Keratinocyte (primary cell): ENCODE measurements at regions not wholly inside any gene's neighbourhood (a gene's known extent, or its start where the extent isn't known, plus 50 kb on each side); places are given as distances from the start of the nearest gene placed in this dataset.

Experiments
- DNase-seq: peaks from one replicate; pipeline ENCODE4 v3.0.0-alpha.2; 2011; ENCODE audit warnings: low read depth, missing footprints, low spot score
- FAIRE-seq: peaks from 2 replicates; lab custom pipeline; 2011; peaks lifted over from hg19 to GRCh38; lab: Jason Lieb, UNC
- H2AFZ ChIP-seq: 2 replicates; pipeline ENCODE4 v1.6.0; 2012; ENCODE audit warnings: low read length, control low read depth, inconsistent platforms; ENCODE audit not compliant: control insufficient read depth
- H3K27ac ChIP-seq: 2 replicates; pipeline ENCODE4 v1.5.1; 2011; ENCODE audit warnings: low read length; ENCODE audit not compliant: control insufficient read depth, insufficient read depth
- H3K27me3 ChIP-seq: 3 replicates; pipeline ENCODE4 v1.6.0; 2011; ENCODE audit warnings: low read length; ENCODE audit not compliant: control insufficient read depth, insufficient read depth; ENCODE audit errors: extremely low read depth
- H3K36me3 ChIP-seq, 2 experiments: 2 replicates in 1 of 2; 3 replicates in 1 of 2; pipeline ENCODE4 v1.5.1; 2011; ENCODE audit warnings: low read length in 2 of 2, mild to moderate bottlenecking in 1 of 2; ENCODE audit not compliant: control insufficient read depth in 2 of 2, insufficient read depth in 2 of 2; ENCODE audit errors: extremely low read depth in 1 of 2
- H3K4me1 ChIP-seq: 3 replicates; pipeline ENCODE4 v1.5.1; 2011; ENCODE audit warnings: low read length; ENCODE audit not compliant: control insufficient read depth, insufficient read depth; ENCODE audit errors: extremely low read depth
- H3K4me2 ChIP-seq: 3 replicates; pipeline ENCODE4 v1.6.0; 2011; ENCODE audit warnings: low read depth, low read length; ENCODE audit not compliant: control insufficient read depth, insufficient read depth; ENCODE audit errors: extremely low read depth
- H3K4me3 ChIP-seq, 3 experiments: fragments of 200-600 bp in 1 of 3; sonication (generic) in 1 of 3; 2 replicates in 2 of 3; 3 replicates in 1 of 3; pipeline ENCODE4 v1.5.1; 2011 to 2016; ENCODE audit warnings: low read length in 3 of 3, mild to moderate bottlenecking in 3 of 3, control low read depth in 2 of 3, inconsistent platforms in 1 of 3, low read depth in 1 of 3, mixed read lengths in 1 of 3, mixed run types in 1 of 3, moderate library complexity in 1 of 3; ENCODE audit not compliant: control insufficient read depth in 2 of 3, insufficient read depth in 2 of 3; ENCODE audit errors: extremely low read depth in 1 of 3
- H3K79me2 ChIP-seq: 2 replicates; pipeline ENCODE4 v1.6.0; 2012; ENCODE audit warnings: low read length; ENCODE audit not compliant: control insufficient read depth, insufficient read depth
- H3K9ac ChIP-seq: 3 replicates; pipeline ENCODE4 v1.6.0; 2011; ENCODE audit warnings: low read length; ENCODE audit not compliant: control insufficient read depth, insufficient read depth; ENCODE audit errors: extremely low read depth
- H3K9me1 ChIP-seq: 3 replicates; pipeline ENCODE4 v1.6.0; 2011; ENCODE audit warnings: low read length; ENCODE audit not compliant: control insufficient read depth, insufficient read depth; ENCODE audit errors: extremely low read depth
- H3K9me3 ChIP-seq: 2 replicates; pipeline ENCODE4 v1.5.1; 2012; ENCODE audit warnings: low read depth, low read length; ENCODE audit not compliant: control insufficient read depth
- H4K20me1 ChIP-seq: 3 replicates; pipeline ENCODE4 v1.6.0; 2011; ENCODE audit warnings: low read length; ENCODE audit not compliant: control insufficient read depth, insufficient read depth; ENCODE audit errors: extremely low read depth
- EZH2 ChIP-seq: IDR thresholded peaks from one replicate; pipeline ENCODE4 v1.6.1; 2012; ENCODE audit warnings: inconsistent platforms, mild to moderate bottlenecking, low read length, moderate library complexity
- dilution Hi-C: fragments of 300-500 bp; cut with MboI; formaldehyde crosslinking; loops from one replicate; pipeline ENCODE4 v1.7.0; 2020; ENCODE audit warnings: low sequenced_read_pairs; ENCODE audit not compliant: extremely low pct_ligation_motif_present
- TF ChIP-seq, protein P1 (sequence below), 3 experiments: IDR thresholded peaks in 1 of 3; conservative IDR thresholded peaks in 1 of 3; optimal IDR thresholded peaks in 1 of 3; 2 replicates in 2 of 3; 3 replicates in 1 of 3; pipeline versions ENCODE3 to v1.5.1; 2011; ENCODE audit warnings: low read length in 3 of 3, mild to moderate bottlenecking in 3 of 3, moderate library complexity in 2 of 3, control low read depth in 1 of 3, inconsistent platforms in 1 of 3; ENCODE audit not compliant: insufficient read depth in 2 of 3; ENCODE audit errors: extremely low read depth in 1 of 3

DNA sequence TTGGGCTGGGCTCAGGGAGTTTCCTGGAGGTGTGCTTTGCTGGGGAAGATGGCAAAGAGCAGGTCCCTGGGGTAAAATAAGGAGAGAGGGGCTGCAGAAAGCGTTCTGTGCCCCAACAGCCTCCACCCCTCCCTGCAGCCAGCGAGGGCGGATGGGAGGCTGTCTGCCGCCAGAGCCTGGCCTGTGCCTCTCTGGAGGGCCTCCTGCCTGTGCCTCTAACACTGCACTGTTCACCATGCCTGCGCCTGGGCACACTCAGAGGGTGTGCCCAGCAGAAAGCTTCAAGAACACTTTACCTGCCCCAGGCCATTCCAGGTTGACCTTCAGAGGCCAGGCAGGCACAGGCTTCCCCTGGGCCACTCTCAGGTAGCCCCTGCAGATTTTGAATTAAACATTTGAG is 77.7 kb upstream of the KLF13 start:
- H3K36me3 ChIP-seq = no peaks in the 10 kb centered on the region
- H3K9me1 ChIP-seq = no peaks in the 10 kb centered on the region
- no peaks in the 10 kb centered on the region for H3K79me2 ChIP-seq
- H3K9ac ChIP-seq = no peak overlapping the region
- no peak for DNase-seq
- no peak for FAIRE-seq
- H3K4me1 ChIP-seq = no peaks in the 10 kb centered on the region
- peaks cover 3% of the 10 kb centered on the region for H3K27me3 ChIP-seq
- H3K4me2 ChIP-seq = no peak overlapping the region
- H4K20me1 ChIP-seq = no peaks in the 10 kb centered on the region
- no peaks in the 10 kb centered on the region for H3K9me3 ChIP-seq
- no peak overlapping the region for H2AFZ ChIP-seq
- H3K4me3 ChIP-seq = no peak overlapping the region
- dilution Hi-C loops = no loop called here
- TF ChIP-seq, protein P1, sequence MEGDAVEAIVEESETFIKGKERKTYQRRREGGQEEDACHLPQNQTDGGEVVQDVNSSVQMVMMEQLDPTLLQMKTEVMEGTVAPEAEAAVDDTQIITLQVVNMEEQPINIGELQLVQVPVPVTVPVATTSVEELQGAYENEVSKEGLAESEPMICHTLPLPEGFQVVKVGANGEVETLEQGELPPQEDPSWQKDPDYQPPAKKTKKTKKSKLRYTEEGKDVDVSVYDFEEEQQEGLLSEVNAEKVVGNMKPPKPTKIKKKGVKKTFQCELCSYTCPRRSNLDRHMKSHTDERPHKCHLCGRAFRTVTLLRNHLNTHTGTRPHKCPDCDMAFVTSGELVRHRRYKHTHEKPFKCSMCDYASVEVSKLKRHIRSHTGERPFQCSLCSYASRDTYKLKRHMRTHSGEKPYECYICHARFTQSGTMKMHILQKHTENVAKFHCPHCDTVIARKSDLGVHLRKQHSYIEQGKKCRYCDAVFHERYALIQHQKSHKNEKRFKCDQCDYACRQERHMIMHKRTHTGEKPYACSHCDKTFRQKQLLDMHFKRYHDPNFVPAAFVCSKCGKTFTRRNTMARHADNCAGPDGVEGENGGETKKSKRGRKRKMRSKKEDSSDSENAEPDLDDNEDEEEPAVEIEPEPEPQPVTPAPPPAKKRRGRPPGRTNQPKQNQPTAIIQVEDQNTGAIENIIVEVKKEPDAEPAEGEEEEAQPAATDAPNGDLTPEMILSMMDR (optimal IDR thresholded peaks at IDR 0.05 in 1 of 3, IDR thresholded peaks at IDR 0.05 in 1 of 3, conservative IDR thresholded peaks at IDR 0.05 in 1 of 3; ENCODE audit: extremely low read depth in 1 of 3, insufficient read depth in 2 of 3, low read length in 3 of 3) = no peak
- TF ChIP-seq EZH2 = no peak
- no peak overlapping the region for H3K27ac ChIP-seq

DNA sequence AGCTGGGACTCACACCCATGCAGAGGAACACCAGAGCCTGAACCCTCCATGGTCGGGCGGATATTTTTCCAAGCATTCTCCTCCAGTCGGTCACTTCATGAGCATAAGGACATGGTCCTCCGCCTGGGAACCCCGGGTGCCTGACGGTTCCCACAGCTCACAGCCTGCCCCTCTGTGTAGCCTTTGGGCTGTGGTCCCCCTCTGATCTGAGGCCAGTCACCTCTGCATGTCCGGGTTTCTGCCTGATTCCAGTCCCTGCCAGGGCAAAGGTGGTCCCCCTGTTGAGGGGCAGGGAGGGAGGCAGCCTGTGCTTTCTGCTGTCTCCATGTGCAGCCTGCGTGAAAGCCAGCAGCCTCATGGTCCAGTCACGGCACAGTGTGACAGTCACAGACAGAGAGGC is 76.6 kb upstream of the KLF13 start:
- no peak overlapping the region for H3K9ac ChIP-seq
- no peaks in the 10 kb centered on the region for H3K4me1 ChIP-seq

More for the DNA sequence above, 76.6 kb upstream of the KLF13 start:
- no peaks in the 10 kb centered on the region for H4K20me1 ChIP-seq
- dilution Hi-C loops = no loop called here
- FAIRE-seq (no peak), DNase-seq (no peak)
- peaks cover 3% of the 10 kb centered on the region for H3K27me3 ChIP-seq
- no peak overlapping the region for H2AFZ ChIP-seq
- no peak overlapping the region for H3K4me3 ChIP-seq
- no peaks in the 10 kb centered on the region for H3K9me1 ChIP-seq
- no peaks in the 10 kb centered on the region for H3K9me3 ChIP-seq
- TF ChIP-seq EZH2 = no peak
- TF ChIP-seq, protein P1 (optimal IDR thresholded peaks at IDR 0.05 in 1 of 3, IDR thresholded peaks at IDR 0.05 in 1 of 3, conservative IDR thresholded peaks at IDR 0.05 in 1 of 3; ENCODE audit: extremely low read depth in 1 of 3, insufficient read depth in 2 of 3, low read length in 3 of 3) = no peak
- H3K4me2 ChIP-seq = no peak overlapping the region
- H3K36me3 ChIP-seq = no peaks in the 10 kb centered on the region
- no peak overlapping the region for H3K27ac ChIP-seq
- no peaks in the 10 kb centered on the region for H3K79me2 ChIP-seq
